ENCODE measurements at regions not wholly inside any gene's neighbourhood (a gene's known extent, or its start where the extent isn't known, plus 50 kb on each side); places are given as distances from the start of the nearest gene placed in this dataset.

- DNase-seq: no peak
Observed at GRCh38 chr12:92459850-92460249, 242.9 kb upstream of the PLEKHG7 start.

- no peak for DNase-seq
Observed at GRCh38 chr12:92458996-92459395, 243.8 kb upstream of the PLEKHG7 start.

GRCh38 chr12:92457458-92458180 is 245.2 kb upstream of the PLEKHG7 start:
- no peak for DNase-seq

- DNase-seq: no peak
Observed at GRCh38 chr12:92452763-92453162, 250.0 kb upstream of the PLEKHG7 start.

GRCh38 chr12:92446083-92446460 is 256.7 kb upstream of the PLEKHG7 start:
- no peak for DNase-seq

GRCh38 chr12:92445253-92446082 is 257.3 kb upstream of the PLEKHG7 start:
- DNase-seq: no peak

- no peak for DNase-seq
Observed at GRCh38 chr12:92444763-92445162, 258.0 kb upstream of the PLEKHG7 start.

- no peak for DNase-seq
Observed at GRCh38 chr12:92442782-92443181, 260.0 kb upstream of the PLEKHG7 start.

GRCh38 chr12:92440072-92440471 is 262.7 kb upstream of the PLEKHG7 start:
- DNase-seq: no peak

GRCh38 chr12:92439420-92439805 is 263.4 kb upstream of the PLEKHG7 start:
- no peak for DNase-seq

- DNase-seq: no peak
Observed at GRCh38 chr12:92438641-92439419, 264.0 kb upstream of the PLEKHG7 start.

GRCh38 chr12:92437452-92437851 is 265.3 kb upstream of the PLEKHG7 start:
- no peak for DNase-seq

GRCh38 chr12:92436856-92437255 is 265.9 kb upstream of the PLEKHG7 start:
- DNase-seq: no peak

- DNase-seq: no peak
Observed at GRCh38 chr12:92434607-92435025, 268.2 kb upstream of the PLEKHG7 start.

GRCh38 chr12:92432724-92433441 is 269.9 kb upstream of the PLEKHG7 start:
- no peak for DNase-seq

GRCh38 chr12:92431146-92431545 is 271.6 kb upstream of the PLEKHG7 start:
- DNase-seq: no peak

- DNase-seq: no peak
Observed at GRCh38 chr12:92426332-92426731, 276.5 kb upstream of the PLEKHG7 start.

GRCh38 chr12:92425165-92425564 is 277.6 kb upstream of the PLEKHG7 start:
- DNase-seq: no peak

- no peak for DNase-seq
Observed at GRCh38 chr12:92424338-92424737, 278.5 kb upstream of the PLEKHG7 start.

GRCh38 chr12:92421701-92422100 is 276.1 kb upstream of the BTG1 start:
- DNase-seq: no peak

- no peak for DNase-seq
Observed at GRCh38 chr12:92421042-92421441, 275.4 kb upstream of the BTG1 start.

- DNase-seq: no peak
Observed at GRCh38 chr12:92419201-92419600, 273.6 kb upstream of the BTG1 start.

GRCh38 chr12:92418381-92418780 is 272.7 kb upstream of the BTG1 start:
- DNase-seq: no peak
